Neural progenitor cell (in vitro differentiated cells): ENCODE measurements at regions not wholly inside any gene's neighbourhood (a gene's known extent, or its start where the extent isn't known, plus 50 kb on each side); places are given as distances from the start of the nearest gene placed in this dataset.

Experiments
- EZH2 ChIP-seq: fragments of 200-600 bp; sonication (generic); IDR thresholded peaks from 2 replicates; pipeline ENCODE4 v1.6.1; 2017; ENCODE audit warnings: antibody characterized with exemption, mild to moderate bottlenecking, moderate library complexity
- EZH2phosphoT487 ChIP-seq: fragments of 200-600 bp; sonication (generic); IDR thresholded peaks from 2 replicates; pipeline ENCODE4 v1.6.1; 2017; ENCODE audit warnings: antibody characterized with exemption
- TF ChIP-seq, protein P1 (sequence below): fragments of 200-600 bp; sonication (generic); IDR thresholded peaks from 2 replicates; pipeline ENCODE4 v1.5.1; 2017; ENCODE audit warnings: antibody characterized with exemption, mild to moderate bottlenecking

DNA sequence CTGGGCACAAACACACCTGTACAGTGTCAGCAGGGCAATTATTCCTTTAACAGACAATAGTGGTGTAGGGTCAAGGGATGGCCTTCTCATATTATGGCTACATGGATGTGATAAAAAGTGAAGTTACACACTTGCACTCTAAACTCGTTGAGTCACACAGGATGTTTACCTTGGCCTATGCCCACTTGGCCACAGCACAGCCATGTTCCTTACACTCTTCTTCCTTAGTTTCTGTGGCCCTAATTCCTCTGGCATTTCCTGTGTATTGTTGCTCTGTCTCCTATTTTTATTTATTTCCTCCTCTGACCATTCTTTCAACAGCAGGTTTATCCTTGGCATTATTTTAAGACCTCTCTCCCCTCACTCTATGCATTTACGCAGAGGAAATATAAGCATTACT, 86.8 kb upstream of the NPFFR2 start:
- TF ChIP-seq, protein P1, sequence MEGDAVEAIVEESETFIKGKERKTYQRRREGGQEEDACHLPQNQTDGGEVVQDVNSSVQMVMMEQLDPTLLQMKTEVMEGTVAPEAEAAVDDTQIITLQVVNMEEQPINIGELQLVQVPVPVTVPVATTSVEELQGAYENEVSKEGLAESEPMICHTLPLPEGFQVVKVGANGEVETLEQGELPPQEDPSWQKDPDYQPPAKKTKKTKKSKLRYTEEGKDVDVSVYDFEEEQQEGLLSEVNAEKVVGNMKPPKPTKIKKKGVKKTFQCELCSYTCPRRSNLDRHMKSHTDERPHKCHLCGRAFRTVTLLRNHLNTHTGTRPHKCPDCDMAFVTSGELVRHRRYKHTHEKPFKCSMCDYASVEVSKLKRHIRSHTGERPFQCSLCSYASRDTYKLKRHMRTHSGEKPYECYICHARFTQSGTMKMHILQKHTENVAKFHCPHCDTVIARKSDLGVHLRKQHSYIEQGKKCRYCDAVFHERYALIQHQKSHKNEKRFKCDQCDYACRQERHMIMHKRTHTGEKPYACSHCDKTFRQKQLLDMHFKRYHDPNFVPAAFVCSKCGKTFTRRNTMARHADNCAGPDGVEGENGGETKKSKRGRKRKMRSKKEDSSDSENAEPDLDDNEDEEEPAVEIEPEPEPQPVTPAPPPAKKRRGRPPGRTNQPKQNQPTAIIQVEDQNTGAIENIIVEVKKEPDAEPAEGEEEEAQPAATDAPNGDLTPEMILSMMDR = no peak
- no peak for TF ChIP-seq EZH2
- TF ChIP-seq EZH2phosphoT487 = no peak
